ENCODE measurements at regions not wholly inside any gene's neighbourhood (a gene's known extent, or its start where the extent isn't known, plus 50 kb on each side); places are given as distances from the start of the nearest gene placed in this dataset.

- TF ChIP-seq CTCF (conservative IDR thresholded peaks at IDR 0.05; ENCODE audit: low read depth, low read length): no peak
- TF ChIP-seq EZH2 (IDR thresholded peaks at IDR 0.05; ENCODE audit: low read length, unreplicated experiment): no peak
- no peak for TF ChIP-seq EZH2phosphoT487 (IDR thresholded peaks at IDR 0.05; ENCODE audit: borderline replicate concordance, low read length)
Measured at GRCh38 chr3:163045945-163046344, 1549.3 kb downstream of the OTOL1 start.
